NCI-H82 treated with DMSO at 0.1 percent for 48 hours (cell line): ENCODE measurements at regions not wholly inside any gene's neighbourhood (a gene's known extent, or its start where the extent isn't known, plus 50 kb on each side); places are given as distances from the start of the nearest gene placed in this dataset.
"Not testable (repeated sequence)": the region's sequence is repeated elsewhere in the genome, so short reads cannot be mapped to it uniquely, and the experiment has no call there.

Experiments
- DNase-seq: peaks from one replicate; lab custom pipeline; 2025; ENCODE audit not compliant: unreplicated experiment; lab: John Stamatoyannopoulos, UW

DNA sequence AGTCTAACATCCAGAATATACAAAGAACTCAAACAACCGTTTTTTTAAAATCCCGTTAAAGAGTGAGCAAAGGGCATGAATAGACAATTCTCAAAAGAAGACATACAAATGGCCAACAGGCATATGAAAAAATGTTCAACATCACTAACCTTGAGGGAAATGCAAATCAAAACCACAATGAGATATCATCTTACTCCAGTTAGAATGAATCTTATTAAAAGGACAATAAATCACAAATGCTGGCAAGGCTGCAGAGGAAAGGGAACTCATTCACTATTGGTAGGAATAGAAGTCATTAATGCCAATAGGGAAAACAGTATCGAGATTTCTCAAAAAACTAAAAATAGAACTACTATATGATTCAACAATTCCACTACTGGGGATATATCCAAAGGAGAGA is 520.1 kb downstream of the RMST start:
- no peak for DNase-seq

DNA sequence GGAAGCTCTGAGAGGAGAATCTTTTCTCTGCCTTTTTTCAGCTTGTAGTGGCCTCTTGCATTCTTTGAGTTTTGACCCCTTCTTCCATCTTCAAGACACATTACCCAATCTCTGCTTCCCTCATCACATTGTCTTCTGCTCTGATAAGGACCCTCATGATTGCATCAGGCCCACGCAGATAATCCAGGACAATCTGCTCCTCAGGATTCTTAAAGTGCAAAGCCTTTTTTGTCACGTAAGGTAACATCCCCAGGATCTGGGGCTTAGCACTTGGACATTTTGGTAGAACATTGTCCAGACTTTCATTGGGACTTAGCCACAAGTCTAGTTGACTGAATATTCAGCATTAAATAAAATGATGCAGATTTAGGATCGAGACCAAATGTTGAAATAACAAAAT is 521.2 kb downstream of the RMST start:
- no peak for DNase-seq

DNA sequence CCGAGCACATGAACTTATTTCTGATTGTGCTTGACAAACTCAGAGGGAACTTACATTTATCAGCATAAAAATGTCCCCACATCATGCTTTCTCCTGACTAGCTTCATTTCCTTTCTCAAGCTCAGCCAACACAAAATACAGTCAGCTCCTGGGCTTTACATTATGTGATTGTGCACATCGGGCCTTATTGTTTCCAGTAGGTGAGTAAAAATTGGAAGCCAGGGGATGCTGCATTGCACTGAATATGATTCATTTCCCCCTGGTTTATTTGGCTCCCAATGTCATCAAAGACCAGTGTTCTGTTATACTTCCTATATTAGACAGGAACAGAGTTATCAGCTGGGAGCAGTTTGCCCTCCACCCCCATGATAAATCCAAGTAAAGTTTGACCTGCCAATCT is 521.8 kb downstream of the RMST start:
- no peak for DNase-seq

DNA sequence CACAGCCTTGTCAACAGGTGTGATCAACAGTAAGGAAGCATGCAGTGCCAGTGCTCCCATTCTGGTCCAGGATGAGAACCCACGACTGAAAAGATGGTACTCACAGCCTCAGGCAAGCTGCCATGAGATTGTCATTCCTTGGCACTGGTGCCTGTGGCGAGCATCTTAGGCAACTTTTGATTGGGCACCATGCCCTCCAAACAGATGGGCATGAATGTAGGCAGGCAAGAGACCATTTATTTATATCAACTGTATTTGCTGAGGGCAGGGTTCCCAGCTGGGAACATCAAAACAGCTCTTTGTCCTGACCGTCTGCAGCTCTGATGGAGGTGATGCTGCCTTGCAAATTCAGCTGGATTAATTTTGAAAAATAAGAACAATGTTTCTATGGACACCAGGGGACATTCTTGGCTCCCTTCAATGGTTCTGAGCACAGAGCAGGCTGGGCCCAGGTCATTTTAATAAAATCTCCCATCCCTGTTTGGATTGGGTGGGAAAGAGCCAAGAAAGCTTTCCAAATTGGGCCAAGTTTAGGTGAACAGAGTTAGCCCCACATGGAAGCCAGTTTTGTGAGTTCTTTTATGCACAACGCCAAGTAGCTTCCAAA is 522.5 kb downstream of the RMST start:
- no peak for DNase-seq

DNA sequence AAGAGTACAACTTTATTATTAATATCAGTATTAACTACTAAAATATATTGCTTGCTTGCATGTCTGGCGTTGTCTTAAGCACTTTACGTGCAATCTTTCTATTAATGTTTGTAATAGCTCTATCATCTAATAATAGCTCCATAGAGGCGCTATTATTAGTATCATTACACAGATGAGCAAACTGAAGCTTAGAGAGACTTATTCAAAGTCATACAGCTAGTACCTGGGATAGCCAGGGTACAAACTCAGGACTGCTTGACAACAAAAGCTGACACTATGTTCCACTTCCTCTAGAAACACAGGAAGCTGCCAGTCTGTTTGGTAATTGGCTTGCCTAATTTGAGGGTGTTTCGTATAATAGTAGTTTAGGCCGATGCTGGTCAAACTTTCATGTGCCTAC is 523.2 kb downstream of the RMST start:
- no peak for DNase-seq

DNA sequence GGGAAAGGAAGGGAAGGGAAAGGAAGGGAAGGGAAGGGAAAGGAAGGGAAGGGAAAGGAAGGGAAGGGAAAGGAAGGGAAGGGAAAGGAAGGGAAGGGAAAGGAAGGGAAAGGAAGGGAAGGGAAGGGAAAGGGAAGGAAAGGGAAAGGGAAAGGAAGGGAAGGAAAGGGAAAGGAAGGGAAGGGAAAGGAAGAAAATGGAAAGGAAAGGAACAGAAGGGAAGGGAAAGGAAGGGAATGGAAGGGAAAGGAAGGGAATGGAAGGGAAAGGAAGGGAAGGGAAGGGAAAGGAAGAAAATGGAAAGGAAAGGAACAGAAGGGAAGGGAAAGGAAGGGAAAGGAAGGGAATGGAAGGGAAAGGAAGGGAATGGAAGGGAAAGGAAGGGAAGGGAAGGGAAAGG is 526.0 kb downstream of the RMST start:
- DNase-seq = not testable (repeated sequence)

DNA sequence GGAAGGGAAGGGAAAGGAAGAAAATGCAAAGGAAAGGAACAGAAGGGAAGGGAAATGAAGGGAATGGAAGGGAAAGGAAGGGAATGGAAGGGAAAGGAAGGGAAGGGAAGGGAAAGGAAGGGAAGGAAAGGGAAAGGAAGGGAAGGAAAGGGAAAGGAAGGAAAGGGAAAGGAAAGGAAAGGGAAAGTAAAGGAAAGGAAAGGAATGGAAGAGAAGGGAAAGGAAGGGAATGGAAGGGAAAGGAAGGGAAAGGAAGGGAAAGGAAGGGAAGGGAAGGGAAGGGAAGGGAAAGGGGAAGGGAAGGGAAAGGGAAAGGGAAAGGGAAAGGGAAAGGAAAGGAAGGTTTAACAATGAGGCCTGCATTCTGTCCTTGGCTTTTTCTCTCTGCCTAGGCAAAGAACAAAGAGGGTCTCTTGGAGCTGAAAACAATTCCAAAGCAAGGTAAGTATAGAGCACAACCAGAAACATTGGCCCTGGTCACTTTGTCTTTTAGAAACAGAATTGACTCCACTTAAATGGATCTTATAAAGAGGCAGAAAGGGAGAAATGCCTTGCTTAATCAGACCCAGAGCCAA is 525.9 kb upstream of the TMPO start:
- no peak for DNase-seq

DNA sequence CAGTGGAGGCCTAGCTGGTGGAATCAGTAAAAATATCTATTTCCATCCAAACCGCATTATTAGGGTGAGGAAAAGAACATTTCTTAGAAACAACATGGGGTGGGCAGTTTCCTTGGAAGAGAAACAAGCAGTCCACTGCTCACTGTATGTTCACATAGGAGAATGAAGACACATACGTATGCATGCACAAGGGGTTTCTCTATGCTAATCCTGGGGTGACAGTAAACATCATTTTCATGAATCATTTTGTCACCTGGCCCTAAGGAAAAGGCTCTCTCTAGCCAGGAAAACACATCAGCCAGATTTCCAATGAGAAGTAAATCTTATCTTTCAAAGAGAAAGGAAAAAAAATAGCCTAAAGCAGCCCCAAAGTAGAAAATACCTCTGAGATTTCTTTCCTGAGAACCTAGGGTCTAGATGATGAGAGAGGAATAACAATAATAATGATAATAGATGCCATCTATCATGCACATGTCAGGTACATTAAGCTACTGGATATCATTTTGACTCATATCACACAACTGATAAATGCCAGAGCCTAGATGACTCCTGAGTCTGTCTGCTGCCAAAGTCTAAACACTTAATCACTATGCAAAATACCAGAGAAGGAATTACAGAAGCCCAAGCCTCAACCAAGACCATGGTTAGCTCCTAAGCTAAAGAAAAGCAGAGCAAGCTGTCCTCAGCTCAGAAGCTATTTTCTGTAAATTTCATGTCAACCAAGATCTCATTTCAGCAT is 520.5 kb upstream of the TMPO start:
- DNase-seq = no peak

DNA sequence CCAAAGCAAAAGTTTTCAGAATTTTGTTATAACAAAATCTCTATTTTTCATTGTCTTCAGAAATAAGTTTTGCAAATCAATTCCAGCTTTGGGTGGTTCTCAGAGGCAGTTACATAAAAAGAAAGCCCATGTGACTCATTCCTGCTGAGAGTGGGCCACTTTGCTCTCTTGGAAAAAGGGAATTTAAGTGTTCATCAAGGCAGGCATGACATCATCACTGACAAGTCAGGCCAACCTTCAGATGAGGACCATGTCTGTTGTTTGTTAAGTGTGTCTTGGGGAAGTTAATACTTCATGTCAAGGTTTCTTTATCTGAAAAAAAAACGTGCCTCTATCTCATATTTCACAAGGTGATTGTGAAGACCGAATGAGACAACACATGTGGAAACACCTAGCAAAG is 519.8 kb upstream of the TMPO start:
- DNase-seq = no peak

DNA sequence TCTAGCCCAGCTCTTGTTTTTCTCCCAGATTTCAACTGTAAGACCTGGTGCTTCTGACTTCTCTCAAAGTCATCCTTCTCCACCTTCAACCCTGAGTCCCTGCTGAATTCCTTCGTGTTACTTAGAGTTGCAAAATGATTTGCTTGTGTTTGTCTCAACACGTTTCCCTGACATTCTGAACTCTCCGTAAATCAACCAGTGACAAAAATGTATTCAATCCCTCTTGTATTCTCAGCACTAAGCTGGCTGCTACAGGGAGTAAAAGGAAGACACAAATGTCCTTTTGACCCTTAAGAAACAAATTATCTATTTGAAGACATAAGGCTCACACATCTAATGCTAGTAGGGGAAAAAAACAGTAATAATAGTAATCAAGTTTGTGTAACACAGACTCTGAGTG is 514.0 kb upstream of the TMPO start:
- no peak for DNase-seq

DNA sequence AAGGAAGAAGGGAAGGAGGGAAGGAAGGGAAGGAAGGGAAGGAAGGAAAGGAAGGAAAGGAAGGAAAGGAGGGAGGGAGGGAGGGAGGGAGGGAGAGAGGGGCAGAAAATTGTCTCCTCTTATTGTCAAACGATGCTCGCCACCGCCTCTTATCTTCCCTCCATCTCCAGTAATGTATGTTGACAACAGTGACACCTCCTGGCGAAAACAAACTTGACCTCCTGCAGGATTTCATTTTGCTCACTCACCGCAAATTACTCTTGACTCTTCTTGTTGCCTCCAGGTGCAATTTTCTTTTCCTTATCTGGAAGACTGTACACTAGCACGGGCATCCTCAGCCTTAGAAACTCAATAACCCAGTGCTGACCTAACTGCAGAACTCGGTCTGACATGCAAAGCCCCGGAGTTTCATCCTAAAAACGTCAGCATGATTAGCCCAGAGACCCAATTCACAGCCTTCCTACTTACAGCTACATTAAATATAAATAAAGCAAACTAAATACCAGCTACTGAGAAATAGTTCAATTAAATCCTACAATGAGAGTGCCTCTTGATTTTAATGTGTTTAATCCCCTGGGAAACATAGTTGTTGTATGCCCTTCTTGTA is 512.4 kb upstream of the TMPO start:
- DNase-seq = peak; percentile 25

DNA sequence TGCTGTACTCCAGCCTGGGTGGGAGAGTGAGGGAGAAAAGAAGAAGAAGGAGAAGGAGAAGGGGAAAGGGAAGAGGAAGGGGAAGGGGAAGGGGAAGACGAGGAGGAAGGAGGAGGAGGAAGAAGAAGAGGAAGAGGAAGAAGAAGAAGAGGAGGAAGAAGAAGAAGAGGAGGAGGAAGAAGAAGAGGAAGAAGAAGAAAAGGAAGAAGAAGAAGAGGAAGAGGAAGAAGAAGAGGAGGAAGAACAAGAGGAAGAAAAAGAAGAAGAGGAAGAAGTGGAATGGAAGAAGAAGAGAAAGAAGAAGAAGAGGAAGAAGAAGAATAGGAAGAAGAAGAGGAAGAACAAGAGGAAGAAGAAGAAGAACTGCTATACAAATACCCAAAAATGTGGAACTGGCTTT is 507.4 kb upstream of the TMPO start:
- DNase-seq = no peak

DNA sequence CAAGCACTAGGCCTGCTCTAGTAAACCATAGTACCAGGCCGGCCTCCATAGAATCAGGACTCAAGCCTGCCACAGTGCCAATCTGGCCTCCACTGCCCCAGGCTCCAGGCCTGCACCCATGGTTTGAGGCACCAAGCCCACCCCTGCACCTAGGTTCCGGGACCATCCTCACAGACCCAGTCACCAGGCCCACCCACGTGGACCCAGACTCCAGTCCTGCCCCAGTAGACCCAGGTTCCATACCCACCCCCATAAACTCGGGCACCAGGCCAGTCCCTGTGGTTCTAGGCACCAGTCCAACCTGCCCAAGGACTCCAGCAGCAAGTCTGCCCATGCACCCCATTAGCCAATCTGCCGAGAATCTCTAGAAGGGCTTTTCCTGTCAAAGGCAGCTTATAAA is 501.8 kb upstream of the TMPO start:
- DNase-seq = no peak

DNA sequence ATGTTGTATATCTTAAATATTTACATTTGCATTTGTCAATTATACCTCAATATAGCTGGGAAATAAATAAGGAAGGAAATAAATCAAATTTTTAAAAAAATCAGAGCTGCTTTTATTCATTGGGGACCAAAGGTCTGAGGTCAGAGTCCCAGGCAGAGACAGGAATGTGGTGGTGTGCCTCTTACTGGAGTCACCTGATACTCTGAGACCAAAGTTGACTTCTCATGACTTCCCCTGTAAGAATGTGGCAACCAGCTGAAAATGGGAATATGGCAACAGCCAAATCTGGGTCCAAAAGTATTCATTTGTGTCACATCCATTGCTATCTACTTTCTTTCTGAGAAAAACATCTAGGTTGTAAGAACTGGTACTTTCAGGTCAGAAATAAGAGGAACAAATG is 496.6 kb upstream of the TMPO start:
- no peak for DNase-seq

DNA sequence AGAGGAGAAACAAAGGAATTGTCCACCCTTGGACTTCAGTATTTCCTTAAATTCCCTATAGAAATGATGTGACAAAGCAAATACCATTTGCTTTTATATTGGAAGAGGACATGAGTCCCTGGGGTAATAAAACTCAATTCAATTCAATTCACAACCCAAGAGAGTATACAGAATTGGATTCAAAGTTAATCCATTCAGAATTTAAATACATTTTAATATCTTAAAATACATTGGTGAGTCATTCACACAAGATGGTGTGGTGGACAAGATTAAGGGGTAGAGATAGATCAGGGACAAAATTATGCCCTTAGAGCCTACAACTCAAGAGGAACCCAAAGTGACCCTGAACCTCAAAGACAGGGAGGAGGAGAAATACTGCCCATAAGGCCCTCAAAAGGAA is 495.0 kb upstream of the TMPO start:
- no peak for DNase-seq

DNA sequence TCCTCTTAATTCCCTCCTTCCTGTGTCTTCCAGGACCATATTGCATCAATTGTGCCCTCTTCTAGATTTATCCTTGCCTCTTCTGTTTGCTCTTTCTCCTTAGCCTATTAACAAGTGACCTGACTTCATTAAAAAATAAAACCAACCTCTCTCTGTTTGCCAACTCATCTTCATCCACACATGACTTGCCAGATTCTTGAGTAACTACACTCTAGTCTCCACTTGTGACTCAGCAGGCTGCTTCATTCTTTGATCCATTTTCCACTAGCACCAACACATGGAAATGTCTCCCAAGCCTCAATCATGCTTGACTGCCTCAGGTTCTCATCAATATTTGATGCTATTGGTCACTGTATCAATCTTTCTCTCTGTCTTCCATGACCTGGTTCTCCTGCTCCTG is 492.4 kb upstream of the TMPO start:
- no peak for DNase-seq

DNA sequence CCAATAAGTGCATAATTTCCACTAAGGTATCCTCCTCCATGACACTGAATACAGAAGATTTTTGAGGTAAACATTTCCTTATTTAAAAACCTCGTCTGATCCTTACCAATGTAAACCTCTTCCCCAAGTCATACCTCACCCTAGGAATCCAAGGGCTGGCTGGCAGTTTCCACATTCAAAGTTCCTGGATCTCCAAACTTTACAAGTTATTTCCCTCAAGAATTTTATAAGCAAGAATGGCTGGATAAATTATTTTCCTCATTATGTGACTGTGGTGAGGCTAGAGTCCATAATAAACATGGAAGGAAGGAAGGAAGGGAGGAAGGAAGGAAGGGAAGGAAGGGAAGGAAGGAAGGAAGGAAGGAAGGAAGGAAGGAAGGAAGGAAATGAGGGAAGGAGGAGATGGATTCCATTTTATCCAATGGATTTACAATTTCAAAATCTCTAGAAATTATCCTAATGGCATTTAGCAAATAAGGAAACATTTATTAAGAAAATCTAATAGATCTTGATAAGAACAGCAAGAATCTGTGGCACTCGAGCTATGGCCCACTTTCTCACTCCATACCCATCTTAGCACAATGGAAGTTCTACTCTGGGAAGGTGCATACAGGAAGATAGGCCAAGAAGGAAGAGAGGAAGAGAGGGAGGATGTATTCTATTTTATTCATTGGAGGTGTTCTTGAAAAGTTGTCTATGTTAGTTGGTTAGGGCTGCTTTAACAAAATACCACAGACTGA is 477.8 kb upstream of the TMPO start:
- no peak for DNase-seq

DNA sequence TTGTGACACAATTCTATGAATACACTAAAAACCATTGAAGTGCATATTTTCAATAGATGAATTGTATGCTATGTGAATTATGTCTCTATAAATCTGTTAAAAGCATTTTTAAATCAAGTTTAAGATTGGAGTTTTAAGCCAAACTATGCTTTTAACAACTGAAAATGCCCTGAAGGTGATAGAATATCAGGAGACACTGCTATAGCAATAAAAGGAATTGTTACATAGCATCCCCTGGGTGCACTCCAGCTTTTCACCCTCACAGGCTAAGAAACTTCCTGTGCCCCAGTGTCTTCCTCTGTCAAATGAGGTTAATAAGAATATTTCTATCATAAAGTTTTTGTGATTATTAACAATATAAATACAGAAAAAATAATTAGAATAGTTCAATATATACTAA is 472.7 kb upstream of the TMPO start:
- DNase-seq = no peak

DNA sequence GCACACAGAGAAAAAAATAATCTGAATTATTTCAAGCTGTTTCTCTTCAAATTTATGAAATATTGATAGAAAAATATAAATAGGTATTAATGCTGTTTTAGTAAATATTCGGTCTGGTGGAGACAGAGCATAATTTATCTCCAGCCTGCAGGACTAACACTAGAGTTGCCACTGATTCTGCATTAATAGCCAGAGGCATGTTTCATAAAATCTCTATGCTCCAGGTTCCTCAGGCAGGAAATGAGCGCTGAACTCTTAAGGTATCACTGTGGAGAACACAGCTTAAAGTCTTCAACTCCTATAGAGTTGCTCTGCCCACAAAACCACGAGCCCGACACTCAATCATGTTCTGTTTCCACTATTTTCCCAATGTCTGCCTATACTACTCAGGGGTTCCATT is 470.0 kb upstream of the TMPO start:
- DNase-seq = no peak

DNA sequence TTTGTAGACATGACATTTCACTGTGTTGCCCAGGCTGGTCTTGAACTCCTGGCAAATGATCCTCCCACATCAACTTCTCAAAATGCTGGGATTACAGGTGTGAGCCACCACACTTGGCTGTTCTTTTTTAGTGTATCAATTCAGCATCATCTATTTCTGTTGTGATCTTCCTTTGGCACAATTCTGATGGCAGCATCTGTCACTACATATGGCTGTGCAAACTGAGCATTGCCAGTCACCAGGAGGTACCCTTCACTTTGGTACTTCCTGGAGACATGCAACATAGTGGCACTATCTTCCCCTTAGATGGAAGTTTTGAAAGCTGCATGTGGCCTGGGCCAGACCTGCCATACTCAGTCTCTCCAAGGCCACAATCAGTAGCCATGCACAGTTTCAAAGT is 467.1 kb upstream of the TMPO start:
- no peak for DNase-seq

DNA sequence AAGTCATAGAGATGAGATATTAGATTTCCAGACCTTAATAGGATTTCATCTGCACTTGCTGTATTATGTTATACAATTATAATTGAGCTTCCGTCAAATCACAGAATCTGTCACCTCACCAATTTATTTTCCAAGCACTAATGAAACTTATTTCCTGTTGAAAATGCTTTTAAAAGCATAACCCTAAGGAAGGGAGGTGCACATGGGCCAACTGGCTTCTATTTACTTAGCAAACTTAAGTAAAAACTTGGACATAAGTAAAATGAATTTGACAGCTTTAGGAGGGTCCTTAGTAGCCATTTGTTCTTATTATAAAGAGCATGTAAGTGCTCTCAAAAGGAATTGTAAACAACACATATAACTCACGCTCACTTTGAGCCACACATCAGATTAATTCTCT is 462.2 kb upstream of the TMPO start:
- no peak for DNase-seq

DNA sequence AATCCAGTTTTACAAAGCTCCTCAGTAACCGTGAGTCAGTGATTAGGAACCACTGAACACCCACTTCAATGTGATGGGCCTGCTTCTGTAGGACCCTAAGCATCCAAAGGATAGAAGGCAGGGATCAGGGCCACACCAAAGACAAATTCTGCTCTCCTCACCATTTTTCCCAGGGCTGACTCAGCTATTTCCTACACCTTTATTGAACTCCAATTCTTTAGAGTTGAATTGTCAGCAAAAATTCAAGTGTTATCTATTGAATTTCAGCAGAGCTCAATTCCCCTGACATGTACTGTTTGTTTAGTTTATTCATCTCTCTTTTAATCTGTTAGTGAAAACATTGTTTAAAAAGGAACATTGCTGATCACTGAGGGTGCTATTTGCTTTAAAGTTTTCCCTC is 457.7 kb upstream of the TMPO start:
- no peak for DNase-seq
